Dendritic cell treated with granulocyte-macrophage colony-stimulating factor and Interleukin-4, amounts not matched to agents 40 ng/mL and 50 ng/mL, for 4 days (primary cell): ENCODE measurements at regions not wholly inside any gene's neighbourhood (a gene's known extent, or its start where the extent isn't known, plus 50 kb on each side); places are given as distances from the start of the nearest gene placed in this dataset.

ENCODE experiments used
- H3K27ac Mint-ChIP-seq: one replicate; pipeline ENCODE4 v1.8.0; 2022; ENCODE audit warnings: mild to moderate bottlenecking, mixed read lengths
- H3K27me3 Mint-ChIP-seq: one replicate; pipeline ENCODE4 v1.8.0; 2022; ENCODE audit warnings: mild to moderate bottlenecking, mixed read lengths
- H3K36me3 Mint-ChIP-seq: one replicate; pipeline ENCODE4 v1.8.0; 2022; ENCODE audit warnings: low read depth, mixed read lengths
- H3K4me1 Mint-ChIP-seq: one replicate; pipeline ENCODE4 v1.8.0; 2022; ENCODE audit warnings: low read depth, mixed read lengths
- H3K4me3 Mint-ChIP-seq: one replicate; pipeline ENCODE4 v1.8.0; 2022; ENCODE audit warnings: mild to moderate bottlenecking, moderate library complexity, mixed read lengths
- H3K9me3 Mint-ChIP-seq: one replicate; pipeline ENCODE4 v1.8.0; 2022; ENCODE audit warnings: mixed read lengths
- intact Hi-C: fragments of 100-400 bp; cut with micrococcal nuclease; formaldehyde crosslinking; loops from one replicate; pipeline ENCODE4 v1.15.0; 2022

DNA sequence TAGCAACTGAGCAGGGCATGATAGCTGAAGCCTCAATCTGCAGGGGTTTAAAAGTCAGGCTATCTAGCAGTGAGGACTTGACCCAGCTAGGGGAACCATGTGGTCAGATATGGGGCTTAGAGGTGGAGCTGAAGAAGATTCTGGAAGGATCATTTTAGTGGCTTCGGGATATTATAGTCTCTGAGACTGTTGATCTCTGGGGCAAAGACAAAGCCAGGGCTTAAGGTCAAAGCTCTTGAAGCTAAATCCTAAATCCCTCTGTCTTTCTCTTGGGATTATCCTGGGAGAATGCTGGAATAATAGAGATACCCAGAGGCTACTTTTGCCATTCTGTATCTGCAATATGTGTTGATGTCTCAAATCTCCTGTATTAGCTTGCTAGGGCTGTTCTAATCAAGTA, 132.2 kb downstream of the DHX35 start:
- Mint-ChIP-seq H3K4me1 (no peaks in the 10 kb centered on the region), H3K9me3 (no peaks in the 10 kb centered on the region), H3K36me3 (no peaks in the 10 kb centered on the region), H3K4me3 (no peak overlapping the region), H3K27me3 (peaks cover 10% of the 10 kb centered on the region), H3K27ac (no peak overlapping the region)
- intact Hi-C loops: no loop called here

DNA sequence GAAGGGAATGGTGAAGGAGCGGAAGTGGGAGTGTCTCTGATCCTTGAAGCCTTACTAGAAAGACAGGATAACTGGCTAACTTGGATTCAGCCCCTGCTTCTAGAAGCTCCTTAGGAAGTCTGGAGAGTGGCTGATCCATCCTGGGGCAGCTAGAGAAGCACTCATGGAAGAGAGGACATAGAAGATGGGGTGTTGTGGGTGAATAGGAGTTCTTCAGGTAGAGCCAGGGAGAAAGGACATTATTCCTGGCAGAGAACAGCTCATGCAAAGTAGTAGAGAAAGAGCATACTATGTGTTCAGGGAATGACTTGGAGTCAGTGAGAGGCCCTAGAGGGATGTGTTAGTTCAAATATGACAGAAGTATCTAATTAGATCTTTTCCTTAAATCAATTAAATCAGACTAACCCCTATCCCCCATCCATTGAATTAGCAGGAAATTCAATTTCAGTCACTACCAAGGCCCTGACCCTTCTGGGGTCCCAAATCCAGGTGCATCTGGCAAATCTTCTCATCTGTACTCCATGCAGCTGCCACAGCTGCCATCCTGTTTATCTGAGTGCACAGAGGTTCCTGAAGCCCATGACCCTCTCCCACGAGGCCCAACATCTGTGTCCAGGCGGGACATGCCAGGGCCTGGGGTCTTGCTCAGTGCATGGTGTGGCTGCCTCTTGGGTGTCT, 130.7 kb downstream of the DHX35 start:
- Mint-ChIP-seq H3K36me3 (no peaks in the 10 kb centered on the region), H3K4me1 (no peaks in the 10 kb centered on the region), H3K9me3 (no peaks in the 10 kb centered on the region), H3K4me3 (no peak overlapping the region), H3K27me3 (peaks cover 10% of the 10 kb centered on the region), H3K27ac (no peak overlapping the region)
- intact Hi-C loops: no loop called here

DNA sequence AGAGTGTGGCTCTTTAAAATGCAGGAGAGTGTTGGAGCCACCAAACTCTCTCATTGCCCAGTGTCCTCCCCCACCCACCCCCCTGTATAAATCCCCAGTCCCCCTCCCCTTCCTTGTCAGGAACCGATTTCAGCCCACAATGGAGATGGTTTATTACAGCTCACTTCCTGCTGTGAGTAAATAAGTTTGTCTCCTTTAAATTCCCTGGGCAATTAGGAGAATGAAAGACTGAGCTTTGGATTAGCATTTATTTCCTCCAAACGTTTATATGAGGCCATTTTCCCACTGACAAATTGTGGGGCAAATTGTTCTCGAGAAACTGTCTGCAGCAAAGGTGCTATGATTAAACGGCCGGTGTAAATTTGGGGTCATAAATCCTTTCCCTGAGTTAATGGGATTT, 128.8 kb downstream of the DHX35 start:
- Mint-ChIP-seq H3K4me1 (no peaks in the 10 kb centered on the region), H3K9me3 (no peaks in the 10 kb centered on the region), H3K27ac (no peak overlapping the region), H3K4me3 (no peak overlapping the region), H3K27me3 (peaks cover 5% of the 10 kb centered on the region), H3K36me3 (no peaks in the 10 kb centered on the region)
- intact Hi-C loops: no loop called here

DNA sequence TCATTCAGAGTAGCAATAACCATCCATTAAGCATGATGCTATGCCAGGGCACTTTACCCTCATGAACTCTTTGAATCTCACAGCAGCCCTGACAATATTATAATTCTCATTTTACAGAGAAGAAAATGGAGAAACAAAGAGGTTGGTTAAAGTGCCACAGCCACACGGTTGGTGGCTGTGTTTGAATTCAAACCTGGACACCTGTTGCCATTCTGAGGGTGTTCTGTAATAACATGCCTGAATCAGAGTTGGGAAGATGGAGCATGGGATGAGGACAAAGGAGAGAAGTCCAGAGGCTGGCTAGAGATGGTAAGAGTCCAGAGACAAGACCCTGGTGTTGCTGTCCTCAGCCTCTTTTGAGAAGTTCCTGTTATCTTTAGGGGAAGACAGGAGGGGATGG, 127.7 kb downstream of the DHX35 start:
- Mint-ChIP-seq H3K27ac (no peak overlapping the region), H3K4me1 (no peaks in the 10 kb centered on the region), H3K4me3 (no peak overlapping the region), H3K27me3 (peaks cover 5% of the 10 kb centered on the region), H3K9me3 (no peaks in the 10 kb centered on the region), H3K36me3 (no peaks in the 10 kb centered on the region)
- intact Hi-C loops: no loop called here
